SK-N-SH treated with all-trans-retinoic acid at 6 μM for 48 hours (cell line): ENCODE measurements at regions not wholly inside any gene's neighbourhood (a gene's known extent, or its start where the extent isn't known, plus 50 kb on each side); places are given as distances from the start of the nearest gene placed in this dataset.

Experiments
- ATAC-seq: fragments of 200-7000 bp; cut with Tn5 transposase; 3 replicates; pipeline ENCODE4 v1.9.1; 2020; ENCODE audit warnings: mild to moderate bottlenecking, moderate library complexity
- ARNTL ChIP-seq: fragments of 450-650 bp; formaldehyde crosslinking; IDR thresholded peaks from 2 replicates; pipeline ENCODE4 v1.5.0; 2020; ENCODE audit warnings: low read depth, mild to moderate bottlenecking, moderate library complexity, borderline replicate concordance
- BACH2 ChIP-seq: fragments of 250-450 bp; sonication (Bioruptor Pico); IDR thresholded peaks from 2 replicates; pipeline ENCODE4 v1.9.0; 2021; ENCODE audit warnings: mild to moderate bottlenecking, borderline replicate concordance
- CREB5 ChIP-seq: fragments of 250-450 bp; sonication (Bioruptor Pico); IDR thresholded peaks from 2 replicates; pipeline ENCODE4 v1.5.1; 2020; ENCODE audit warnings: low read depth, mild to moderate bottlenecking, moderate library complexity
- ESRRG ChIP-seq: fragments of 250-450 bp; sonication (Bioruptor Pico); IDR thresholded peaks from 2 replicates; pipeline ENCODE4 v1.6.1; 2021; ENCODE audit warnings: mild to moderate bottlenecking
- GLIS3 ChIP-seq: fragments of 250-450 bp; sonication (Bioruptor Pico); IDR thresholded peaks from 2 replicates; pipeline ENCODE4 v1.5.0; 2020; ENCODE audit warnings: mild to moderate bottlenecking, moderate library complexity
- ISL1 ChIP-seq: fragments of 250-450 bp; sonication (Bioruptor Pico); IDR thresholded peaks from 2 replicates; pipeline ENCODE4 v2.1.2; 2022; ENCODE audit warnings: mild to moderate bottlenecking, moderate library complexity
- OSR1 ChIP-seq: fragments of 250-450 bp; sonication (Bioruptor Pico); IDR thresholded peaks from 2 replicates; pipeline ENCODE4 v1.8.0; 2022; ENCODE audit warnings: moderate library complexity, mild to moderate bottlenecking, inconsistent platforms
- PPARA ChIP-seq: fragments of 250-450 bp; sonication (Bioruptor Pico); IDR thresholded peaks from 2 replicates; pipeline ENCODE4 v1.5.0; 2020; ENCODE audit warnings: mild to moderate bottlenecking, borderline replicate concordance
- RARB ChIP-seq: fragments of 250-450 bp; sonication (Bioruptor Pico); IDR thresholded peaks from 2 replicates; pipeline ENCODE4 v1.8.0; 2021; ENCODE audit warnings: mild to moderate bottlenecking, moderate library complexity
- SNAI2 ChIP-seq: fragments of 250-450 bp; sonication (Bioruptor Pico); IDR thresholded peaks from 2 replicates; pipeline ENCODE4 v1.5.0; 2020; ENCODE audit warnings: mild to moderate bottlenecking, moderate library complexity
- TCF4 ChIP-seq: fragments of 250-450 bp; sonication (Bioruptor Pico); IDR thresholded peaks from 2 replicates; pipeline ENCODE4 v1.8.0; 2021; ENCODE audit warnings: mild to moderate bottlenecking, moderate library complexity, borderline replicate concordance
- TOX ChIP-seq: fragments of 250-450 bp; sonication (Bioruptor Pico); IDR thresholded peaks from 2 replicates; pipeline ENCODE4 v1.8.0; 2021; ENCODE audit warnings: mild to moderate bottlenecking, moderate library complexity, borderline replicate concordance
- ZC3H10 ChIP-seq: fragments of 250-450 bp; sonication (Bioruptor Pico); IDR thresholded peaks from 2 replicates; pipeline ENCODE4 v1.5.1; 2021; ENCODE audit warnings: mild to moderate bottlenecking, moderate library complexity
- ZFP3 ChIP-seq: fragments of 250-450 bp; sonication (Bioruptor Pico); IDR thresholded peaks from 2 replicates; pipeline ENCODE4 v1.5.0; 2020; ENCODE audit warnings: mild to moderate bottlenecking, moderate library complexity
- ZFP30 ChIP-seq: fragments of 450-650 bp; formaldehyde crosslinking; IDR thresholded peaks from 2 replicates; pipeline ENCODE4 v1.5.0; 2022; ENCODE audit warnings: mild to moderate bottlenecking, moderate library complexity
- ZNF565 ChIP-seq: fragments of 450-650 bp; formaldehyde crosslinking; conservative IDR thresholded peaks from 2 replicates; pipeline ENCODE4 v1.5.0; 2020; ENCODE audit warnings: low read depth, mild to moderate bottlenecking, moderate library complexity
- ZNF70 ChIP-seq: fragments of 450-650 bp; formaldehyde crosslinking; IDR thresholded peaks from 2 replicates; pipeline ENCODE4 v1.5.0; 2020; ENCODE audit warnings: mild to moderate bottlenecking, moderate library complexity
- TF ChIP-seq, protein P1 (sequence below): fragments of 250-450 bp; sonication (Bioruptor Pico); IDR thresholded peaks from 2 replicates; pipeline ENCODE4 v1.5.0; 2020; ENCODE audit warnings: mild to moderate bottlenecking, moderate library complexity
- TF ChIP-seq, protein P2 (sequence below): fragments of 250-450 bp; sonication (Bioruptor Pico); IDR thresholded peaks from 2 replicates; pipeline ENCODE4 v1.8.0; 2021; ENCODE audit warnings: low read depth, mild to moderate bottlenecking, moderate library complexity, borderline replicate concordance

GRCh38 chr7:47666164-47666862, 84.4 kb upstream of the TNS3 start:
- peak; percentile 79 for ATAC-seq
- no peak for TF ChIP-seq RARB (CRISPR knock-in tag)
- no peak for TF ChIP-seq ZFP30 (CRISPR knock-in tag)
- TF ChIP-seq OSR1 (CRISPR knock-in tag), result 0 out of 2 replicates have a peak, but pooled peaks have one; percentile 50

GRCh38 chr7:47664650-47665195, 82.8 kb upstream of the TNS3 start:
- TF ChIP-seq ZNF565 (CRISPR knock-in tag) (no peak), ARNTL (CRISPR knock-in tag) (no peak), ESRRG (CRISPR knock-in tag) (no peak), ISL1 (no peak), ZC3H10 (CRISPR knock-in tag) (no peak), SNAI2 (CRISPR knock-in tag) (no peak), CREB5 (CRISPR knock-in tag) (no peak), OSR1 (CRISPR knock-in tag) (no peak), RARB (CRISPR knock-in tag) (no peak), ZFP30 (CRISPR knock-in tag) (no peak), PPARA (CRISPR knock-in tag) (no peak), BACH2 (CRISPR knock-in tag) (no peak), TCF4 (CRISPR knock-in tag) (no peak), GLIS3 (CRISPR knock-in tag) (no peak), TOX (CRISPR knock-in tag) (no peak)
- TF ChIP-seq, protein P1, sequence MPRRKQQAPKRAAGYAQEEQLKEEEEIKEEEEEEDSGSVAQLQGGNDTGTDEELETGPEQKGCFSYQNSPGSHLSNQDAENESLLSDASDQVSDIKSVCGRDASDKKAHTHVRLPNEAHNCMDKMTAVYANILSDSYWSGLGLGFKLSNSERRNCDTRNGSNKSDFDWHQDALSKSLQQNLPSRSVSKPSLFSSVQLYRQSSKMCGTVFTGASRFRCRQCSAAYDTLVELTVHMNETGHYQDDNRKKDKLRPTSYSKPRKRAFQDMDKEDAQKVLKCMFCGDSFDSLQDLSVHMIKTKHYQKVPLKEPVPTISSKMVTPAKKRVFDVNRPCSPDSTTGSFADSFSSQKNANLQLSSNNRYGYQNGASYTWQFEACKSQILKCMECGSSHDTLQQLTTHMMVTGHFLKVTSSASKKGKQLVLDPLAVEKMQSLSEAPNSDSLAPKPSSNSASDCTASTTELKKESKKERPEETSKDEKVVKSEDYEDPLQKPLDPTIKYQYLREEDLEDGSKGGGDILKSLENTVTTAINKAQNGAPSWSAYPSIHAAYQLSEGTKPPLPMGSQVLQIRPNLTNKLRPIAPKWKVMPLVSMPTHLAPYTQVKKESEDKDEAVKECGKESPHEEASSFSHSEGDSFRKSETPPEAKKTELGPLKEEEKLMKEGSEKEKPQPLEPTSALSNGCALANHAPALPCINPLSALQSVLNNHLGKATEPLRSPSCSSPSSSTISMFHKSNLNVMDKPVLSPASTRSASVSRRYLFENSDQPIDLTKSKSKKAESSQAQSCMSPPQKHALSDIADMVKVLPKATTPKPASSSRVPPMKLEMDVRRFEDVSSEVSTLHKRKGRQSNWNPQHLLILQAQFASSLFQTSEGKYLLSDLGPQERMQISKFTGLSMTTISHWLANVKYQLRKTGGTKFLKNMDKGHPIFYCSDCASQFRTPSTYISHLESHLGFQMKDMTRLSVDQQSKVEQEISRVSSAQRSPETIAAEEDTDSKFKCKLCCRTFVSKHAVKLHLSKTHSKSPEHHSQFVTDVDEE (CRISPR knock-in tag), result no peak
- TF ChIP-seq, protein P2, sequence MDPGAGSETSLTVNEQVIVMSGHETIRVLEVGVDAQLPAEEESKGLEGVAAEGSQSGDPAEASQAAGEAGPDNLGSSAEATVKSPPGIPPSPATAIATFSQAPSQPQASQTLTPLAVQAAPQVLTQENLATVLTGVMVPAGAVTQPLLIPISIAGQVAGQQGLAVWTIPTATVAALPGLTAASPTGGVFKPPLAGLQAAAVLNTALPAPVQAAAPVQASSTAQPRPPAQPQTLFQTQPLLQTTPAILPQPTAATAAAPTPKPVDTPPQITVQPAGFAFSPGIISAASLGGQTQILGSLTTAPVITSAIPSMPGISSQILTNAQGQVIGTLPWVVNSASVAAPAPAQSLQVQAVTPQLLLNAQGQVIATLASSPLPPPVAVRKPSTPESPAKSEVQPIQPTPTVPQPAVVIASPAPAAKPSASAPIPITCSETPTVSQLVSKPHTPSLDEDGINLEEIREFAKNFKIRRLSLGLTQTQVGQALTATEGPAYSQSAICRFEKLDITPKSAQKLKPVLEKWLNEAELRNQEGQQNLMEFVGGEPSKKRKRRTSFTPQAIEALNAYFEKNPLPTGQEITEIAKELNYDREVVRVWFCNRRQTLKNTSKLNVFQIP (CRISPR knock-in tag), result no peak
- no peak for ATAC-seq

DNA sequence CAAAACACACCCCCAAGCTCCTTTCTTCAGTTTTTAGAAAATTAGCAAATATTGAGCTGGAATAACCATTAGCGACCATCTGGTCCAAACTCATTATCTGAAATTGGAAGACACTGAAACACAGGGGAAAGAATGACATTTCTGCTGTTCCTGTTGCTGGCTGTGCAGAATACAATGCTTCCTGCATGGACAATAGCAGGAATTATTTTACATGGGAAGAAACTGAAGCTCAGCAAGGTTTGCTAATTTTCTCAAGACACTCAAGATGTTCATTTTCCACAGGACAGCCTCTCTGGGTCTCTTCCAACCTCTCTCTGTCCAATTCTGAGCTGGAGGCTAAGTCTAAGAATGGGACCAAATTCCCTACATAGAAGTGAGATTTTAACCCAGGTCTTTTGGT, 81.9 kb upstream of the TNS3 start:
- no peak for TF ChIP-seq RARB (CRISPR knock-in tag)
- TF ChIP-seq ZNF70 (CRISPR knock-in tag), result no peak
- no peak for TF ChIP-seq BACH2 (CRISPR knock-in tag)
- no peak for TF ChIP-seq TOX (CRISPR knock-in tag)
- TF ChIP-seq, protein P1 (CRISPR knock-in tag), result no peak
- TF ChIP-seq ZFP3 (CRISPR knock-in tag), result no peak
- TF ChIP-seq OSR1 (CRISPR knock-in tag), result no peak
- no peak for TF ChIP-seq ARNTL (CRISPR knock-in tag)
- no peak for TF ChIP-seq ZNF565 (CRISPR knock-in tag)
- TF ChIP-seq ZFP30 (CRISPR knock-in tag), result no peak
- no peak for TF ChIP-seq ISL1
- no peak for TF ChIP-seq SNAI2 (CRISPR knock-in tag)
- ATAC-seq, result no peak
